ENCODE measurements at regions not wholly inside any gene's neighbourhood (a gene's known extent, or its start where the extent isn't known, plus 50 kb on each side); places are given as distances from the start of the nearest gene placed in this dataset.

- TF ChIP-seq, protein P1, sequence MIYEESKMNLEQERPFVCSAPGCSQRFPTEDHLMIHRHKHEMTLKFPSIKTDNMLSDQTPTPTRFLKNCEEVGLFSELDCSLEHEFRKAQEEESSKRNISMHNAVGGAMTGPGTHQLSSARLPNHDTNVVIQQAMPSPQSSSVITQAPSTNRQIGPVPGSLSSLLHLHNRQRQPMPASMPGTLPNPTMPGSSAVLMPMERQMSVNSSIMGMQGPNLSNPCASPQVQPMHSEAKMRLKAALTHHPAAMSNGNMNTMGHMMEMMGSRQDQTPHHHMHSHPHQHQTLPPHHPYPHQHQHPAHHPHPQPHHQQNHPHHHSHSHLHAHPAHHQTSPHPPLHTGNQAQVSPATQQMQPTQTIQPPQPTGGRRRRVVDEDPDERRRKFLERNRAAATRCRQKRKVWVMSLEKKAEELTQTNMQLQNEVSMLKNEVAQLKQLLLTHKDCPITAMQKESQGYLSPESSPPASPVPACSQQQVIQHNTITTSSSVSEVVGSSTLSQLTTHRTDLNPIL (CRISPR knock-in tag; IDR thresholded peaks at IDR 0.05; ENCODE audit: low read depth): no peak
- no peak for TF ChIP-seq ZFP3 (CRISPR knock-in tag; IDR thresholded peaks at IDR 0.05)
- TF ChIP-seq ESRRG (CRISPR knock-in tag; IDR thresholded peaks at IDR 0.05): no peak
- ATAC-seq: no peak
These were observed 105.5 kb downstream of the RTP5 start for GRCh38 chr2:241974851-241975592.

- no peak for ATAC-seq
These were observed 106.2 kb downstream of the RTP5 start for GRCh38 chr2:241975593-241976284.

GRCh38 chr2:241976296-241976695, 106.8 kb downstream of the RTP5 start:
- ATAC-seq: no peak
- TF ChIP-seq BACH2 (CRISPR knock-in tag; IDR thresholded peaks at IDR 0.05; ENCODE audit: borderline replicate concordance) (no peak), GLIS3 (CRISPR knock-in tag; IDR thresholded peaks at IDR 0.05) (no peak), RARB (CRISPR knock-in tag; IDR thresholded peaks at IDR 0.05) (no peak), PATZ1 (CRISPR knock-in tag; IDR thresholded peaks at IDR 0.05; ENCODE audit: borderline replicate concordance) (no peak), CSDC2 (CRISPR knock-in tag; IDR thresholded peaks at IDR 0.05) (no peak)

More at GRCh38 chr2:241975593-241976284, 106.2 kb downstream of the RTP5 start:
- TF ChIP-seq PPARA (CRISPR knock-in tag; IDR thresholded peaks at IDR 0.05; ENCODE audit: borderline replicate concordance) (no peak), OSR1 (CRISPR knock-in tag; IDR thresholded peaks at IDR 0.05) (no peak), POU6F1 (CRISPR knock-in tag; IDR thresholded peaks at IDR 0.05; ENCODE audit: borderline replicate concordance, low read depth) (no peak), TSHZ2 (CRISPR knock-in tag; IDR thresholded peaks at IDR 0.05) (no peak), CSRNP3 (CRISPR knock-in tag; IDR thresholded peaks at IDR 0.05) (no peak), SNAI2 (CRISPR knock-in tag; IDR thresholded peaks at IDR 0.05) (no peak), TCF4 (CRISPR knock-in tag; IDR thresholded peaks at IDR 0.05; ENCODE audit: borderline replicate concordance) (no peak), ZC3H10 (CRISPR knock-in tag; IDR thresholded peaks at IDR 0.05) (no peak), ZNF8 (CRISPR knock-in tag; IDR thresholded peaks at IDR 0.05) (no peak), ZFP30 (CRISPR knock-in tag; IDR thresholded peaks at IDR 0.05) (no peak)

Measured in SK-N-SH treated with all-trans-retinoic acid at 6 μM for 48 hours (cell line).